Peyer's patch (tissue), 4 donors: ENCODE measurements at regions not wholly inside any gene's neighbourhood (a gene's known extent, or its start where the extent isn't known, plus 50 kb on each side); places are given as distances from the start of the nearest gene placed in this dataset.
"Not testable (repeated sequence)": the region's sequence is repeated elsewhere in the genome, so short reads cannot be mapped to it uniquely, and the experiment has no call there.

Experiments
- DNase-seq, 3 donors: peaks; one replicate each; pipeline ENCODE4 v3.0.0-alpha.2; 2017 to 2019
- H3K27ac ChIP-seq, 4 donors: fragments of 200-600 bp; sonication (generic); one replicate each; pipeline ENCODE4 v1.5.1; 2016 to 2019
- H3K27me3 ChIP-seq, 2 donors: fragments of 200-600 bp; sonication (generic); one replicate each; pipeline ENCODE4 v1.5.1; 2019
- H3K36me3 ChIP-seq, 3 donors: fragments of 200-600 bp; sonication (generic); one replicate each; pipeline ENCODE4 v1.5.1; 2016 to 2019
- H3K4me1 ChIP-seq, 4 donors: fragments of 200-600 bp; sonication (generic); one replicate each; pipeline ENCODE4 v1.5.1; 2016 to 2019
- H3K4me3 ChIP-seq, 4 donors: fragments of 200-600 bp; sonication (generic); 1 replicate in 3 of 4; 2 replicates in 1 of 4; pipeline ENCODE4 v1.5.1; 2016 to 2019; ENCODE audit warnings: mild to moderate bottlenecking in 1 of 4
- H3K9me3 ChIP-seq, 4 donors: fragments of 200-600 bp; sonication (generic); one replicate each; pipeline ENCODE4 v1.5.1; 2016 to 2019; ENCODE audit warnings: mild to moderate bottlenecking in 1 of 4
- CTCF ChIP-seq, 6 experiments: fragments of 450-650 bp in 4 of 6; fragments of 200-600 bp in 2 of 6; sonication (generic) in 1 of 6; IDR thresholded peaks; one replicate each; pipeline ENCODE4 v1.5.1; 2017 to 2019; ENCODE audit warnings: antibody characterized with exemption in 6 of 6, mild to moderate bottlenecking in 3 of 6, moderate library complexity in 1 of 6
- POLR2A ChIP-seq, 2 donors: fragments of 450-650 bp; IDR thresholded peaks; one replicate each; pipeline ENCODE4 v1.5.1; 2017; ENCODE audit warnings: antibody characterized with exemption in 2 of 2, mild to moderate bottlenecking in 2 of 2, moderate library complexity in 2 of 2

GRCh38 chr3:144743225-144743668, 771.6 kb downstream of the DIPK2A start:
- Histone ChIP-seq H3K27me3 (no peaks in the 10 kb centered on the region), H3K36me3 (no peaks in the 10 kb centered on the region), H3K4me1 (no peaks in the 10 kb centered on the region), H3K27ac (no peak overlapping the region), H3K4me3 (no peak overlapping the region), H3K9me3 (no peaks in the 10 kb centered on the region)
- TF ChIP-seq CTCF (IDR thresholded peaks at IDR 0.05) (no peak), POLR2A (IDR thresholded peaks at IDR 0.05) (no peak)
- DNase-seq = no peak

GRCh38 chr3:144744473-144744872, 772.9 kb downstream of the DIPK2A start:
- Histone ChIP-seq H3K4me1 (no peaks in the 10 kb centered on the region), H3K4me3 (no peak overlapping the region), H3K9me3 (no peaks in the 10 kb centered on the region), H3K27ac (no peak overlapping the region), H3K36me3 (no peaks in the 10 kb centered on the region), H3K27me3 (no peaks in the 10 kb centered on the region)
- TF ChIP-seq POLR2A (IDR thresholded peaks at IDR 0.05) = no peak
- no peak for TF ChIP-seq CTCF (IDR thresholded peaks at IDR 0.05)
- DNase-seq = no peak

DNA sequence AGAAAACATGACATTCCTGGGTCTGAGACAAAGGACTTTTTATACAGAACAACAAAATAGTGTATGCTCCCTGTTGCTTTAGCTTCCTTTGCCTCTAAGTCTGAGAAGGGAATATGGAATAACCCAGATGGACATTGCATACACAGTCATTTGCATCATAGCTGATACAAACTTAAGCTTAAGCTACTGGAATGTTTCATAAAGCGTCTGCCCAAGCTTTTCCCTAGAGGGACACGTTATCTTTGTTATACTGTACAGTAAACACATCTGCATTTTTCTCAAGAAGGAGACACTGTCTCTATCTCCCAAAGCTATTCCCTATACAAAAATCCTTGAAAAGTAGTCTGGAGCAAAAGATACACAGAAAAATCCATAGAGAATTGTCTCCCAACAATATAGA, 775.0 kb downstream of the DIPK2A start:
- Histone ChIP-seq H3K4me3 (no peak overlapping the region), H3K36me3 (no peaks in the 10 kb centered on the region), H3K4me1 (no peaks in the 10 kb centered on the region), H3K27me3 (no peaks in the 10 kb centered on the region), H3K9me3 (no peaks in the 10 kb centered on the region), H3K27ac (no peak overlapping the region)
- TF ChIP-seq POLR2A (IDR thresholded peaks at IDR 0.05) (no peak), CTCF (IDR thresholded peaks at IDR 0.05) (no peak)
- no peak for DNase-seq

DNA sequence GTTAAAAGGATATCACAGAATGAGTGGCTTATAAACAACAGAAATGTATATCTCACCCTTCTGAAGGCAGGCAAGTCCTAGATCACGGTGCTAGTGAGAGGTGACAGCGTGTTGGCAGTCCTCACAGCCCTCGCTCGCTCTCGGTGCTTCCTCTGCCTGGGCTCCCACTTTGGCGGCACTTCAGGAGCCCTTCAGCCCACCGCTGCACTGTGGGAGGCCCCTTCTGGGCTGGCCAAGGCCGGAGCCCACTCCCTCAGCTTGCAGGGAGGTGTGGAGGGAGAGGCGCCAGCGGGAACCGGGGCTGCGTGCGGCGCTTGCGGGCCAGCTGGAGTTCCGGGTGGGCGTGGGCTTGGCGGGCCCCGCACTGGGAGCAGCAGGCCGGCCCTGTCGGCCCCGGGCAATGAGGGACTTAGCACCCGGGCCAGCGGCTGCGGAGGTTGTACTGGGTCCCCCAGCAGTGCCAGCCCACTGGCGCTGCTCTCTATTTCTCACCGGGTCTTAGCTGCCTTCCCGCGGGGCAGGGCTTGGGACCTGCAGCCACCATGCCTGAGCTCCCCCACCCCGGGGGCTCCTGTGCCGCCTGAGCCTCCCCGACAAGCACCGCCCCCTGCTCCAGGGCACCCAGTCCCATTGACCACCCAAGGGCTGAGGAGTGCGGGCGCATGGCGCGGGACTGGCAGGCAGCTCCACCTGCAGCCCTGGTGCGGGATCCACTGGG, 778.1 kb downstream of the DIPK2A start:
- H3K4me3 ChIP-seq, H3K4me1 ChIP-seq, H3K27me3 ChIP-seq, H3K9me3 ChIP-seq, DNase-seq, H3K27ac ChIP-seq, H3K36me3 ChIP-seq: not testable (repeated sequence)

DNA sequence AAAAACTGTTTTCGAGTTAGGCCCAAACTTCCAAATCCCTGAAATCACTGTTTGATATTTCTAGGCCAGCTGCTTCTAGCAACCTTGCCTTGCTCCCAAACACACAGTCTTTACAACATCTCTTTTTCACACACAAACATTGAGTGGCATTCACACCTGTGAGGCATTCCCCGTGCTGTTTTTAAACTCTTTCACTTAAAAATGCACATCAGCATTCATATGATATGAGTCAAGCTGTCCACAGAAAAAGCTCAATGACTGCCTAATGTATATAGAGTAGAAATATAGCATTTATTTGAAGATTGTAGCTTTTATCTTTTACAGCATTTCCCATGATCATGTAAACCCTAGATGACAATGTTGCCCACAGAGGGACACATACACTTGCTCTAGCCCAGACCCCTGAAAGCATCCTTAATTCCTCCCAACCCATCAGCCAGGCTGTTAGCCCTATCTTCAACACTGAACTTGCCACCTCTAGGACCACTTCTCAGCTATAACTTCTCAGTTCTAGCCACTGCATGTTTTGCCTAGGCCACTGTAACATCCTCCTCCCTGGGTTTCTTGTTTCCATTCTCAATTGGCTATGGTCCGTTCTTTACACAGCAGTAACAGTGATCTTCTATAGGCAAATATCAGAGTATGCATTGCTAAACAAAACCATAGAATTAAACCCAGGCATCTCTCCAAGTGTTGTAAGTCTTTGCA, 782.6 kb downstream of the DIPK2A start:
- H3K4me3 ChIP-seq = no peak overlapping the region
- no peaks in the 10 kb centered on the region for H3K27me3 ChIP-seq
- no peak overlapping the region for H3K27ac ChIP-seq
- TF ChIP-seq POLR2A (IDR thresholded peaks at IDR 0.05) (no peak), CTCF (IDR thresholded peaks at IDR 0.05) (no peak)
- no peaks in the 10 kb centered on the region for H3K4me1 ChIP-seq
- DNase-seq = no peak
- no peaks in the 10 kb centered on the region for H3K36me3 ChIP-seq
- H3K9me3 ChIP-seq = peaks cover 0 to 6% (median 0%) of the 10 kb centered on the region in 4 donors

DNA sequence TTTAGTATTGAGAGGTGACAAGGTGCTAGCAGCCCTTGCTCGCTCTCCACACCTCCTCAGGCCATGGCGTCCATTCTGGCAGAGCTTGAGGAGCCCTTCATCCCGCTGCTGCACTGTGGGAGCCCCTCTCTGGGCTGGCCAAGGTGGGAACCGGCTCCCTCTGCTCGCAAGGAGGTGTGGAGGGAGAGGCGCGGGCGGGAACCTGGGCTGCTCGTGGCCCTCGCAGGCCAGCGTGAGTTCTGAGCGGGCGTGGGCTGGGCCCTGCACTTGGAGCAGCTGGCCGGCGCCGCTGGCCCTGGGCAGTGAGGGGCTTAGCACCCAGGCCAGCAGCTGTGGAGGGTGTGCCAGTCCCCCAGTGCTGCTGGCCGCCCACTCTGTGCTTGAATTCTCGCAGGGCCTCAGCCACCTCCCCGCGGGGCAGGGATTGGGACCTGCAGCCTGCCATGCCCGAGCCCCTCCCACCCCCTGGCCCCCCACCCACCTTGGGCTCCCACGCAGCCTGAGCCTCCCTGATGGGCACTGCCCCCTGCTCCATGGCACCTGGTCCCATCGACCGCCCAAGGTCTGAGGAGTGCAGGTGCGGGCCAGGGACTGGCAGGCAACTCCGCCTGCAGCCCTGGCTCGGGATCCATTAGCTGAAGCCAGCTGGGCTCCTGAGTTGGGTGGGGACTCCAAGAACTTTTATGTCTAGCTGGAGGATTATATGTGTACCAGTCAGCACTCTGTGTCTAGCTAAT, 785.2 kb downstream of the DIPK2A start:
- no peak for DNase-seq
- Histone ChIP-seq H3K9me3 (peaks cover 0 to 6% (median 0%) of the 10 kb centered on the region in 4 donors), H3K4me3 (no peak overlapping the region), H3K4me1 (no peaks in the 10 kb centered on the region), H3K27ac (no peak overlapping the region), H3K36me3 (no peaks in the 10 kb centered on the region), H3K27me3 (no peaks in the 10 kb centered on the region)
- TF ChIP-seq CTCF (IDR thresholded peaks at IDR 0.05) (no peak), POLR2A (IDR thresholded peaks at IDR 0.05) (no peak)
